WTC11 (cell line): ENCODE measurements at regions not wholly inside any gene's neighbourhood (a gene's known extent, or its start where the extent isn't known, plus 50 kb on each side); places are given as distances from the start of the nearest gene placed in this dataset.

ENCODE experiments used
- CREB1 ChIP-seq: sonication (generic); formaldehyde crosslinking; IDR thresholded peaks from 2 replicates; pipeline ENCODE4 v1.8.0; 2023; ENCODE audit warnings: mild to moderate bottlenecking, missing genetic modification reagents
- E2F5 ChIP-seq: sonication (generic); formaldehyde crosslinking; IDR thresholded peaks from 2 replicates; pipeline ENCODE4 v1.8.1; 2022; ENCODE audit warnings: mild to moderate bottlenecking, moderate library complexity, missing genetic modification reagents
- FOXP4 ChIP-seq: sonication (generic); formaldehyde crosslinking; IDR thresholded peaks from 2 replicates; pipeline ENCODE4 v1.8.0; 2022; ENCODE audit warnings: mild to moderate bottlenecking, missing genetic modification reagents
- JUN ChIP-seq: sonication (generic); formaldehyde crosslinking; IDR thresholded peaks from 2 replicates; pipeline ENCODE4 v1.8.0; 2023; ENCODE audit warnings: mild to moderate bottlenecking, missing genetic modification reagents
- MYBL2 ChIP-seq: sonication (generic); formaldehyde crosslinking; IDR thresholded peaks from 2 replicates; pipeline ENCODE4 v1.8.1; 2023; ENCODE audit warnings: mild to moderate bottlenecking, moderate library complexity, missing genetic modification reagents
- OVOL2 ChIP-seq: fragments of 250-450 bp; sonication (Bioruptor Pico); IDR thresholded peaks from 2 replicates; pipeline ENCODE4 v1.9.0; 2021; ENCODE audit warnings: mild to moderate bottlenecking, borderline replicate concordance
- SP1 ChIP-seq: sonication (generic); formaldehyde crosslinking; conservative IDR thresholded peaks from 2 replicates; pipeline ENCODE4 v1.8.1; 2022; ENCODE audit warnings: missing genetic modification reagents
- USF2 ChIP-seq: sonication (generic); formaldehyde crosslinking; IDR thresholded peaks from 2 replicates; pipeline ENCODE4 v1.8.1; 2023; ENCODE audit warnings: mild to moderate bottlenecking, missing genetic modification reagents, moderate library complexity
- ZNF219 ChIP-seq: sonication (generic); formaldehyde crosslinking; IDR thresholded peaks from 2 replicates; pipeline ENCODE4 v1.8.0; 2023; ENCODE audit warnings: missing genetic modification reagents, mild to moderate bottlenecking, borderline replicate concordance
- ZNF232 ChIP-seq: sonication (generic); formaldehyde crosslinking; IDR thresholded peaks from 2 replicates; pipeline ENCODE4 v1.8.0; 2022; ENCODE audit warnings: mild to moderate bottlenecking, missing genetic modification reagents
- ZNF423 ChIP-seq: fragments of 250-450 bp; sonication (Bioruptor Pico); IDR thresholded peaks from 2 replicates; pipeline ENCODE4 v2.1.2; 2022; ENCODE audit warnings: mild to moderate bottlenecking, moderate library complexity
- TF ChIP-seq, protein P1 (sequence below): fragments of 200-600 bp; IDR thresholded peaks from 2 replicates; pipeline ENCODE4 v1.8.0; 2022; ENCODE audit warnings: antibody characterized with exemption
- TF ChIP-seq, protein P2 (sequence below): sonication (generic); formaldehyde crosslinking; IDR thresholded peaks from 2 replicates; pipeline ENCODE4 v1.8.1; 2023; ENCODE audit warnings: mild to moderate bottlenecking, missing genetic modification reagents
- TF ChIP-seq, protein P3 (sequence below): fragments of 250-450 bp; sonication (Bioruptor Pico); IDR thresholded peaks from 2 replicates; pipeline ENCODE4 v1.9.0; 2021; ENCODE audit warnings: mild to moderate bottlenecking

DNA sequence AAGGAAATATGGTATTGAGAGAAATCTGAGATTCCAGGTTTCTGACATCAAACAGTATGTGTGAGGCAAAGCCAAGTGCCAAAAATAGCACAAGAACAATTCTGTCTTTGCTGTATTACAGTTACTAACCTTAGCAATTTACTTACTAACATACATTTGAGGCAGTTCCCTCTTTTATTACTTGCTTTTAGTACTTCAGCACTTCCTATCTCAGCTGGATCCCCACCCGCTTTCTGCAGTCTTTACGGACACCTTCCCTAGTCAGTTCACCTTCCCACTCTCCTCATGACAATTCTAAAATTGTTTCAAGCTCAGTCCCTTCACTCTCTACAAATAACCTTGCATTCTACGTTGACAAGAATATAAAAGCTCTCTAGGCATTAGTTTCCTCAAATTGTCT, 79.2 kb downstream of the ELAPOR2 start:
- TF ChIP-seq ZNF423 (no peak), E2F5 (CRISPR knock-in tag) (no peak), ZNF232 (CRISPR knock-in tag) (no peak), FOXP4 (no peak), MYBL2 (no peak), OVOL2 (CRISPR knock-in tag) (no peak), SP1 (CRISPR knock-in tag) (no peak), ZNF219 (CRISPR knock-in tag) (no peak), JUN (CRISPR knock-in tag) (no peak), CREB1 (CRISPR knock-in tag) (no peak), USF2 (CRISPR knock-in tag) (no peak)
- TF ChIP-seq, protein P1, sequence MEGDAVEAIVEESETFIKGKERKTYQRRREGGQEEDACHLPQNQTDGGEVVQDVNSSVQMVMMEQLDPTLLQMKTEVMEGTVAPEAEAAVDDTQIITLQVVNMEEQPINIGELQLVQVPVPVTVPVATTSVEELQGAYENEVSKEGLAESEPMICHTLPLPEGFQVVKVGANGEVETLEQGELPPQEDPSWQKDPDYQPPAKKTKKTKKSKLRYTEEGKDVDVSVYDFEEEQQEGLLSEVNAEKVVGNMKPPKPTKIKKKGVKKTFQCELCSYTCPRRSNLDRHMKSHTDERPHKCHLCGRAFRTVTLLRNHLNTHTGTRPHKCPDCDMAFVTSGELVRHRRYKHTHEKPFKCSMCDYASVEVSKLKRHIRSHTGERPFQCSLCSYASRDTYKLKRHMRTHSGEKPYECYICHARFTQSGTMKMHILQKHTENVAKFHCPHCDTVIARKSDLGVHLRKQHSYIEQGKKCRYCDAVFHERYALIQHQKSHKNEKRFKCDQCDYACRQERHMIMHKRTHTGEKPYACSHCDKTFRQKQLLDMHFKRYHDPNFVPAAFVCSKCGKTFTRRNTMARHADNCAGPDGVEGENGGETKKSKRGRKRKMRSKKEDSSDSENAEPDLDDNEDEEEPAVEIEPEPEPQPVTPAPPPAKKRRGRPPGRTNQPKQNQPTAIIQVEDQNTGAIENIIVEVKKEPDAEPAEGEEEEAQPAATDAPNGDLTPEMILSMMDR, result no peak
- TF ChIP-seq, protein P2, sequence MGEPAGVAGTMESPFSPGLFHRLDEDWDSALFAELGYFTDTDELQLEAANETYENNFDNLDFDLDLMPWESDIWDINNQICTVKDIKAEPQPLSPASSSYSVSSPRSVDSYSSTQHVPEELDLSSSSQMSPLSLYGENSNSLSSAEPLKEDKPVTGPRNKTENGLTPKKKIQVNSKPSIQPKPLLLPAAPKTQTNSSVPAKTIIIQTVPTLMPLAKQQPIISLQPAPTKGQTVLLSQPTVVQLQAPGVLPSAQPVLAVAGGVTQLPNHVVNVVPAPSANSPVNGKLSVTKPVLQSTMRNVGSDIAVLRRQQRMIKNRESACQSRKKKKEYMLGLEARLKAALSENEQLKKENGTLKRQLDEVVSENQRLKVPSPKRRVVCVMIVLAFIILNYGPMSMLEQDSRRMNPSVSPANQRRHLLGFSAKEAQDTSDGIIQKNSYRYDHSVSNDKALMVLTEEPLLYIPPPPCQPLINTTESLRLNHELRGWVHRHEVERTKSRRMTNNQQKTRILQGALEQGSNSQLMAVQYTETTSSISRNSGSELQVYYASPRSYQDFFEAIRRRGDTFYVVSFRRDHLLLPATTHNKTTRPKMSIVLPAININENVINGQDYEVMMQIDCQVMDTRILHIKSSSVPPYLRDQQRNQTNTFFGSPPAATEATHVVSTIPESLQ (CRISPR knock-in tag), result no peak
- TF ChIP-seq, protein P3, sequence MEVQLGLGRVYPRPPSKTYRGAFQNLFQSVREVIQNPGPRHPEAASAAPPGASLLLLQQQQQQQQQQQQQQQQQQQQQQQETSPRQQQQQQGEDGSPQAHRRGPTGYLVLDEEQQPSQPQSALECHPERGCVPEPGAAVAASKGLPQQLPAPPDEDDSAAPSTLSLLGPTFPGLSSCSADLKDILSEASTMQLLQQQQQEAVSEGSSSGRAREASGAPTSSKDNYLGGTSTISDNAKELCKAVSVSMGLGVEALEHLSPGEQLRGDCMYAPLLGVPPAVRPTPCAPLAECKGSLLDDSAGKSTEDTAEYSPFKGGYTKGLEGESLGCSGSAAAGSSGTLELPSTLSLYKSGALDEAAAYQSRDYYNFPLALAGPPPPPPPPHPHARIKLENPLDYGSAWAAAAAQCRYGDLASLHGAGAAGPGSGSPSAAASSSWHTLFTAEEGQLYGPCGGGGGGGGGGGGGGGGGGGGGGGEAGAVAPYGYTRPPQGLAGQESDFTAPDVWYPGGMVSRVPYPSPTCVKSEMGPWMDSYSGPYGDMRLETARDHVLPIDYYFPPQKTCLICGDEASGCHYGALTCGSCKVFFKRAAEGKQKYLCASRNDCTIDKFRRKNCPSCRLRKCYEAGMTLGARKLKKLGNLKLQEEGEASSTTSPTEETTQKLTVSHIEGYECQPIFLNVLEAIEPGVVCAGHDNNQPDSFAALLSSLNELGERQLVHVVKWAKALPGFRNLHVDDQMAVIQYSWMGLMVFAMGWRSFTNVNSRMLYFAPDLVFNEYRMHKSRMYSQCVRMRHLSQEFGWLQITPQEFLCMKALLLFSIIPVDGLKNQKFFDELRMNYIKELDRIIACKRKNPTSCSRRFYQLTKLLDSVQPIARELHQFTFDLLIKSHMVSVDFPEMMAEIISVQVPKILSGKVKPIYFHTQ (CRISPR knock-in tag), result no peak
